ENCODE measurements at regions not wholly inside any gene's neighbourhood (a gene's known extent, or its start where the extent isn't known, plus 50 kb on each side); places are given as distances from the start of the nearest gene placed in this dataset.
A peak's percentile ranks its signal among the peaks of the same experiment; 100 is the strongest.
"Not testable (repeated sequence)": the region's sequence is repeated elsewhere in the genome, so short reads cannot be mapped to it uniquely, and the experiment has no call there.

DNA sequence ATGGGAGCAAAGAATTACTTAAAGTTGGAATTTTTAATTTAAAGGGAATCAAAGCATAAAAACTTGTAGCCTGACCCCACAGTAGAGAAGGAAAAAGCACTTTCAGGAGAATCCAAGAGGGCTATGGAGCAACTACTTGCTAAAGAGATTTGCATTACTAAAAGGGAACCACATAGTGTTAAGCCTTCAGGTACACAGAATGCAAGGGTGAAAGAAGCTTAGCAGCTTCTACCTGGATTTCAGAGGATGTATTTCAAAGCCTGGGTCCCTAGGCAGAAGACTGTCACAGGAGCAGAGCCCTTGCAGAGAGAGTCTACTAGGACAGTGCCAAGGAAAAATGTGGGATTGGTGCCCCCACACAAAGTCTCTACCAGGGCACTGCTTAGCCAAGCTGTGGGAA lies 575.0 kb downstream of the GBE1 start:
- no peak for DNase-seq (ENCODE audit: low spot score)

DNA sequence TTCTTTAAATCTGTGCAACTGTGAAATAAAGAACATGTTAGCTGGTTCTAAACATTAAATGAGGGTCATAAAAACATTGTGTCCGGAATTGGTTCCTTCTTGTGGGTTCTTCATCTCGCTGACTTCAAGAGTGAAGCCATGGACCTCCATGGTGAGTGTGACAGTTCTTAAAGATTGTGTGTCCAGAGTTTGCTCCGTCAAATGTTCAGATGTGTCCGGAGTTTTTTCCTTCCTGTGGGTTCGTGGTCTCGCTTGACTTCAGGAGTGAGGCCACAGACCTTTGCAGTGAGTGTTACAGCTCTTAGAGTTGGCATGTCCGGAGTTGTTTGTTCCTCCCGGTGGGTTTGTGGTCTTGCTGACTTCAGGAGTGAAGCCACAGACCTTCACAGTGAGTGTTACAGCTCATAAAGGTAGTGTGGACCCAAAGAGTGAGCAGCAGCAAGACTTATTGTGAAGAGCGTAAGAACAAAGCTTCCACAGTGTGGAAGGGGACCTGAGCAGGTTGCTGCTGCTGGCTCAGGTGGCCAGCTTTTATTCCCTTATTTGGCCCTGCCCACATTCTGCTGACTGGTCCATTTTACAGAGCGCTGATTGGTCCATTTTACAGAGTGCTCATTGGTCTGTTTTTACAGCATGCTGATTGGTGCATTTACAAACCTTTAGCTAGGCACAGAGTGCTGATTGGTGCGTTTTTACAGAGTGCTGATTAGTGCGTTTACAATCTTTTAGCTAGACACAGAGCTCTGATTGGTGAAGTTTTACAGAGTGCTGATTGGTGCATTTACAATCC lies 579.2 kb downstream of the GBE1 start:
- DNase-seq (ENCODE audit: low spot score): not testable (repeated sequence)

DNA sequence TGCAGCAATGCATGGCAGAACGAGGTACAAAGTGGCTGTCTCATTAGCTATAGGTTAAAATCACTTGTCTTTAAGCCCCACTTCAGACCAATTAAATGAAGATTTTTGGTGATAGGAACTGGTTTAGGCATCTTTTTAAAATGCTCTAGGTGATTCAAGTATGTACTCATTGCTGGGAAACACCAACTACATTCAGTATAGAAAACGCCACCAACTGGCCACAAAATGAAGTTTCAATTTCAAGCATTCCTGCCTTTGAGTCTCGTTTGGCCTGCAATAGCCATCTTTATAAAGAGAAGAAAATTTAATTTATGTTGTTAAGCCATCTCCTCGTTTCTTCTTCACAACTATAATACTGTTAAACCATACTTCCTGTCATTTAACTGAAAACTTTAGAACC lies 587.9 kb downstream of the GBE1 start:
- peak; percentile 10 for DNase-seq (ENCODE audit: low spot score)

DNA sequence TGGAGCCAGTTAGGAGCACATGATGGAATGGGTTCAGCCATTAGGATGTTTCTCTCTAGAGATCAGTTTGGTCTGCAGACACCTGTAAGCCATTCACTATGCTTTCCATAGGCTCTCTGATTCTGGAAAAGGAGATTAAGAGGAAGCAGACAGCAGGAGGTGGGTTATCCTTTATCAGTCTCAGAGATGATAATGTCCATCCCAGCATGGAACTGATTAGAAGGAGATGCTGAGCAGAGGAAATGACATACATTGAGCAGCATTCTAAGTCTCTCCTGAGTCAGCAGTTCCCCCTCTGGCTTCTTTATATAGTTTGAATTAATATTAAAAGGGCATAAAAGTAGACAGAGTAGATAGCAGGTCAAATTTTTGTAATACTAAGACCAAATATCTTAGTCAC lies 591.1 kb downstream of the GBE1 start:
- DNase-seq (ENCODE audit: low spot score): no peak

DNA sequence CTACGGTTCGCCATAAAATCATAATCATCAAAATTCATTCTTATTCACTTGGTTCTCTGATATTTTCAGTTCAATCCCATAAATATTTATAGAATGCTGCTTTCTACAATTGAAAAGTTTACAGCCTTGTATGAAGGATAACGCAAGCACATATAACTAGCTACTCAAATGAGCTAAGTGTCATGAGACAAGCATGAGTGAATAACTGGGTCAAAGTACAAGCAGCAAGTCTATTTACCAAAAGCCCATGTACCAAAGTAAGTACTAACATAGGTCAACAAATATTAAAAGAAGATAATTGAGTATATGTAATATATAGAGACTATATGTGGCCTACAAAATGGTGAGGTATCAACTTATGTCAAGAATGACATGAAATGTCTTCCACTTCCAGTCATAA lies 596.6 kb downstream of the GBE1 start:
- no peak for DNase-seq (ENCODE audit: low spot score)

DNA sequence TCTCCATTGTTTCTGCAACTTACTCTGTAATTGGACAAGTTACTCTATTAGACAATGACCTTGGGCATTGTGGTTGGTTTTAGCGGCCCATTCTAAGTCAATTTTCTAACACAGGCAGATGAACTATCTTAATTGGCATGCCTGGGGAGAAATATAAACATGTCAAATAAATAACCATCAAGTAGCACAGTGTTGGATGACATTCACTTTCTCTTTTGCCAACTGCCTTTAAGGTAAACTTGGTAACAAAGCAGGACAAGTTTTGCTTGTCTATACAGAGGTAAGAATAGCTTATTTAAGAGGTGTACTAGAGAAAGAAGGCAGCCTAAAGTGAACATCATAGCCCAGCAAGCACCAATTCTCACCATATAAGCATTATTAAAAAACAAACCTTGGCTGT lies 599.6 kb downstream of the GBE1 start:
- DNase-seq (ENCODE audit: low spot score): no peak

DNA sequence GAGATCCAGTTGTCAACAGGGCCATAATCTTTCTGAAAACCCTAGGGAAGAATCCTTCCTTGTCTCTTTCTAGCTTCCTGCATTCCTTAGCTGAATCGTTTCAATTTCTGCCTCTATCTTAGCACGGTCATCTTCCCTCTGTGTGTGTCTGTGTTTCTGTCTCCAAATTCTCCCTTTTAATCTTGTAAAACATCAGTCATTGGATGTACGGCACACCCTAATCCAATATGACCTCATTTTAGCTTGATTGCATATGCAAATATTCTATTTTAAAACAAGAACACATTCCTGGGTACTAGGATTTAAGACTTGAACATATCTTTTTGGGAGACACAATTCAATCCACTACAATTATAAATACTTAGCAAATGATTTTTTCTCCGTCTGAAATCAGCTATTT lies 600.3 kb downstream of the GBE1 start:
- no peak for DNase-seq (ENCODE audit: low spot score)

DNA sequence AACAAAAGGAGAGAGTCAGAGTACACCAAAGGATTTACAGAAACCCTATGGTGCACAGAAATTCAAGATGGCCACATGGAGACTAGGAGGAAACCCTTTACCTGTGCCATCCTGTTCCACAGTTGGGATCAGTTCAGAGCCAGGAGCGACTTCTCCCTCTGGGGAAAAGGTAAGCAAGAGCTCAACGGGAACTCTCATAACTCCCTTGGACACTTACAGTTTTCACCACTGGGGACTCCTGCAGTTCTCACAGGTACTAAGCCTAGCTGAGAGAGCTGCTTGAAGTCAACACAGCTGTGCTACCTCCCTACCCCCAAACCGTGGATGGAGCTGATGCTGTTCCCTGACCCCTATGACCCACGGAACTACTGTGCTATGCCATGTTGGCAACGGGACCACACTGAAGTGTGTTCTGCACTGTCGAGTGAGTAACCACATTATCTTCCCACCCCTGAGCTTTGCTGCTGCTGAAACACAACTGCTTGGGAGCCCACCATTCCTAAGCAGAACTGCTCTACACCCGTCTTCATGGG lies 606.8 kb downstream of the GBE1 start:
- no peak for DNase-seq (ENCODE audit: low spot score)

DNA sequence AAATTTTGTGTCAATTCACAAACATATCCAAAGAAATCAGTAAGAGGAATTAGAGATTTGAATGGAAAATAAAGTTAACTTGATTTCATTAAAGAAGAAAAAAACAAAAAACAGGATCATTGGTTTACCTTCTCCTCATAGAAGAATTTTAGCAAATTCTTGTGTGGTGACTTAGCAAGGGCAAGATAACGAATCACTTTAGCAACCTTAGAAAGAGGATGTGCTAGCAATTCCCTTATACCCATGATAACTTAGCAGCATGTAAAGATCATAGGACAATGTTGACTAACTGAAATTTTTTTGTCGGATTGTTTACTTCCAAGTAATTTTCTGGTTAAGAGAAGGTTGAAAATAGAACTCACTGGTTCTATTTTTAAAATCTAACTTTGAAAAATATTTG lies 609.3 kb downstream of the GBE1 start:
- DNase-seq (ENCODE audit: low spot score): no peak

DNA sequence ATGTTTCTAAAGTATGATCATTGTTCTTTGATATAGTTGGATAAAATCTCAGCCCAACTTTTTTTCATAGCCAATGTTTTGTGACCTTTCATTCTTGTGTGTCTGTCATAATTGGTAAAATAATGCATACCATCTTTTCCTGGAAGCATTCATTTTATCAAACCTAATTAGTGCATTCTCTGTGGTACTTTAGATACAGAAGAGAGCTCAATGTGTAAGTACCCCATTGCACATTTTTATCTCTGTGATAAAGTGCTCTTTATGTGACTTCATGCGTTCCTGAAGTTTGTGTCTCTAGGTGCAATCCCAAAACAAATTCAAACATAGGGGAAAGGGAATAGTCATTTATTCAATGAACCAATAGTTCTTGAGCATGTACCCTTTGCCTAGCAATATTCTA lies 628.5 kb downstream of the GBE1 start:
- DNase-seq (ENCODE audit: low spot score): no peak

DNA sequence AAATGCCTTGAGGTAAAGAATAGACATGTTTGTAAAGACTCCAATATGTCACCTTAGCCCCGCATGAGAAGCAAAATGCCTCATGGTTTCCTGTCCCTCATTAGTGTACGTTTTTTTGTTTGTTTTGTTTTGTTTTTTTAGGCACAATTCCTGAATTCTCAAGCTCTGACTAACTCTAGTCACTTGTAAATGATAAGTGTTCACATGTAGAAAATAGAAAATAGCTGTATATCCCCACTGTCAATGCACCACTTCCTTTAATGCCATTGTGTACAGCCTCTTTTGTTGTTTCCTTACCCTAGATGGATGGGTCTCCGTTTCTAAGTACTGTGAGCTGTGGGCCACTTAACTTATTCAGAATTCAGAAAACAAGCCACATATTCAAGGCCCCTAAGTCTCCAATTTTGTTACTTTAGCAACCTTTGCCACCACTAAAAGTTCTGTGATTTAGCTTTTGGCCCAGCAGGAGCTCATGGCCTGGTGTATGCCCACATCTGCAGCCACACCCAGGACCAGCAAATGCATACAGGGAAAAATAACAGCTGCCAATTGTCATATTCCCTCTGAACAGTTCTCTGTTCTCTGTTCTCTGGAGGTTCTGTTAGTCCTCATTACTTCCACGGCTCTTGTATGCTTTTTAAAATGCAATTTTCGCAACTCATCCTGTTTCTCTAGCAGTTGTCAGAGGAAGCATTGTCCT lies 655.5 kb downstream of the GBE1 start:
- DNase-seq (ENCODE audit: low spot score): no peak

DNA sequence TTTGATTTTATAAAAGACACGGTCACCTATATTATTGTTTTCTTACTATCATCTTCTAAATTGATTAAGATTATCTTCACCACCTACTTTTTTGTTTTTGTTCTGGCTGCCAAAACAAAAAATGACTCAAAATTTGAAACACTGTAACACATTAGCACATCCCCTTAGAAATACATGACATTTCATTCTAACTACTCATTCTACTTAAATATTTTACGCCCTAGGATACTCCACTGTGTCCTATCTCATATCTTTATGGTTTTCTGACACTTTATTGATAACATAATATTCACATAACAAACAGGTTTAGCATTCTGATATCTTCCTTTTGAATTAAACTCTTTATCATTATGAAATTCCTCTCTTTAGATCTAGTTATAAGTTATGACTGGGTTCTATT lies 656.2 kb downstream of the GBE1 start:
- no peak for DNase-seq (ENCODE audit: low spot score)

DNA sequence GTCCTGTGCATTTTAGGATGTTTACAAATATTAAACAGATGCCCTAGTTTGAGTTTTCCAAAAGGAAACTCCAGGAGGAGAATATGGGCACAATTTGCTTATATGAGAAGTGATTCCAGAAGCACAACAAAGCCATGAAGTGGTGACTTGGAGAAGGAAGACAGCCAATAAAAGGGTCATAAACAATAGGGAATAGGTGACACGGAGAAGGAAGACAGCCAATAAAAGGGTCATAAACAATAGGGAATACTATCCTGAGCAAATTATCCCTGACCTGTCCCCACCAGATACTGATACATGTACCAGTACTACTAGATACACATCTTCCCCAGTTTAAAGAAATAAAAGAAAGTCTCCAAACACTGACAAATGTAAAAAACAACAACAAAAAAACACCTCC lies 663.6 kb downstream of the GBE1 start:
- no peak for DNase-seq (ENCODE audit: low spot score)

DNA sequence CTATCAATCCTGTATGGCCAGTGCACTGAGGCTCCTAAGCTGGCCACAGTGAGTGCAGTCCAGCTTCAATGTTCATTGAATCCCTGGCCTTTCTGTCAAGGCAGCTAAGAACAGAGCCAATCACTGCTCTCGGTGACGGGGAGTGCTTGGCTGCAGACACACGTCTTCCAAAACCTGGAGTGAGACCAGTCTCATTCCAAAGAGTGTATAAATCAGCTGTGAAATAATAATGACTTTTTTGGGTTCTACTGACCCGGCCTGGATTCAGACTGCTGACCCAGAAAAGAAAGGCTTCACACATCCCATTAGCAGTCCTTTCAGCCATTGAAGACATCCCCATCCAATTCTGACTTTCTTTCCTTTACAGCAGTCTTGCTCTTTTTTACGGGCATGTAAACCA lies 665.5 kb downstream of the GBE1 start:
- DNase-seq (ENCODE audit: low spot score): no peak

DNA sequence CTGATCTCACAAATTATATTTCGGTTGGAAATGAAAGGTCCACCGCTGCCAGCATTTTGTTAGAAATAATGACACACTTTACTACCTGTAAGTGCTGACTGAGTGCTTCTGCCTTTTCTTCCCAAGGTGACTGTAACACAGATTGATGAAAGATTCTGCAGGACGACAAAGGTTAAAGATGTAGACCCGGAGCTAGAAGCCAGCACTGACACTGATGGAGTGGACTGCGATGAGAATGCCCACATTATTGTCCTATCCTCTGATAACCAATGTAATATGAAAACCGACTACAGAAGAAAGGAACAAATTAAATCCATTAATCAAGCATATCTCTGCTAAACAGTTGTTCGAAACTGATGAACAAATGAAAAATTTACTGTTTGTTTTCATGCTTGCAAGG lies 666.5 kb downstream of the GBE1 start:
- DNase-seq (ENCODE audit: low spot score): no peak

DNA sequence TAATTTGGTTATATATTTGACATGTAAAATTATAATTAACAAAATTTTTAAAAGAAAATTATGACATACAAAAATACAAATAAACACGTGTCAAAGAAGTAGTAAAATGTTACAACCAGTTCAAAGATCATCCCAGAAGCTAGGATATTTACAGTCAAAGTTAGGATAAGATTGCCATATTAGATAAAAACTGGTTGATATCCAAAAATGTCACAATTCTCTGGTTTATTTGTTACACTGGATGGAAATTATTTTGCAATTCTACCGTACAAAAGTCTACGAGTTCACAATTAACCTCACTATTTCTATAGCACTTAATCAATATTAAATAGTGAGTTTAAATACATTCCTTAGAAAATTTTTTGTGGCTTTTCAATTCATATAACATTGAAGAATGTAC lies 673.8 kb downstream of the GBE1 start:
- DNase-seq (ENCODE audit: low spot score): no peak

DNA sequence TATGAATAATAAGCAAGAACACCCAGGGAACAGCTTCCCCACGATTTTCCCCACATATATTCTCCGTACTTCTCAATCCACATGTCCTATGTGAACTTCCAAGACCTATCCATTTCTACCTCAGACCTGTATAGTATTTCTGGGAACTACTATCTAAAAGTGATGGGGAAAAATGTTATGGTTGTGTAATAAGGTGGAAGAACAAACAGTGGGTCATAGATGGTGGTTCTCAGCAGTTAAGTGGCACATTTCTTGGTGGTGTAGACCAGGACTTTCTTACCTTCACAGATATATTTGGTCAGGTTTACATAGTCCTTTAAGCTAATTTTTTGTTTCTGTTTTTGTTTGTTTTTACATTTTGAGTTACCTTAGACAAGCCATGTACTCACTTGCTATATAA lies 675.1 kb downstream of the GBE1 start:
- DNase-seq (ENCODE audit: low spot score): no peak

DNA sequence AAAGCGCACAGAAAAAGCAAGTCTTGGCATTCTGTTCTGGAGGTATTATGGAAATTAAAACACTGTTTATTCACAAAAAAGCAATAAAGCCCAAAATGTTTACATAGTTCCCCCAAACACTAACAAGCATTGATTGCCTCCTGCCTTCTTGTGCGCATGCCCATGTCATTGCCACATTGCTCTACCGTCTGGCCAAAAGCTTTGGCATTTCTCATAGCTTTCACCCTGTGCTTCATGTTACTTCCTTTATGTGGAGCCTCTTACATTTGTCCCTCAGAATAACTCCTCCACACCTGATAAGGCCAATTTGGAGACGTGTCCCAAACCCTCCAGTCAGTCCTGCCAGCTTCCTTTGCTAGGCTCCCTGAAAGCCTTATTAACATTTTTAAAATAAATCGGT lies 680.8 kb downstream of the GBE1 start:
- no peak for DNase-seq (ENCODE audit: low spot score)

DNA sequence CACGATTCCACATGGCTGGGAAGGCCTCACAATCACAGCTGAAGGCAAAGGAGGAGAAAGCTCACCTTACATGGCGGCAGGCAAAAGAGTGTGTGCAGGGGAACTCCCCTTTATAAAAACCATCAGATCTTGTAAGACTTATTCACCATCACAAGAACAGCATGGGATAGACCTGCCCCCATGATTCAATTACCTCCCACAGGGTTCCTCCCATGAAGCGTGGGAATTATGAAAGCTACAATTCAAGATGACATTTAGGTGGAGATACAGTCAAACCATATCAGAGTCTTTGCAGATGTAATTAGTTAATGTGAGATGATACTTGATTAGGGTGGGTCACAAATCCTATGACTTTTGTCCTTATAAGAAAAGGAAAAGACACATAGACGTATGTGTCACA lies 688.9 kb downstream of the GBE1 start:
- no peak for DNase-seq (ENCODE audit: low spot score)

DNA sequence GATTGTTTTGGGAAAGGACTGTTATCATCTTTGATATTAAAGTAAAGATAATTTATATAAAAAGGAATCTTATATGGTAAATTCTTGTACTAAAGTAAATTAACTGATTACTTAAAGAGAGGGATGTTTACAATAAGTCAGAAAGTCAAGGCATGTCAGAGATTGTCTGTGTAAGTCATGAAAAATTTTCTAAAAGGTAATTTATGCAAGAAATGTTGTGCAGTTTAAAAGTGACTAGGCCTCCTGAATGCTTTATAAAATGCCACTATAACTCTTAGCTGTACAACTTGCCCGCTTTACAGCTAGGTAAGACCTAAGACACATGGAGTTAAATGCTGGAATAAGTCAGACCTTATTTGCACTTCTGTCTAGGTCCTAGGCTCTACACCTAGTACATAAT lies 692.9 kb downstream of the GBE1 start:
- DNase-seq (ENCODE audit: low spot score): no peak

DNA sequence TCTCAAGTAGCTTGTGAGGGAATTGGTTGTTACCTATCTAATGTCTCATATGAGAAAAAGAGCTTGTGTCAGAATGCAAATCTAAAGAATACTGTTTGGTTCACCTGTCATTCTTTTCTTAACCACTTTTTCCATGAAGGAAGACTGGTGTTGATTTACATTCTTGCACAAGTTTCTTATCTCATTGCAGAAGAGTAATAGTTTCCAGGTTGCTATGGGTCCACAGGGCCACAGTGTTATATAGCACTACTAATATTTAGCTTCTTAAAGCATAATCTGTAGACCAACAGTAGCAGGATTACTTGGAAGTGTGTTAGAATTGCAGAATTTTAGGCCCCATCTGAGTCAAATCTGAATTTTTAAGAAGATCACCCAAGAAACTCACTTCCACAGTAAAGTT lies 697.5 kb downstream of the GBE1 start:
- no peak for DNase-seq (ENCODE audit: low spot score)

DNA sequence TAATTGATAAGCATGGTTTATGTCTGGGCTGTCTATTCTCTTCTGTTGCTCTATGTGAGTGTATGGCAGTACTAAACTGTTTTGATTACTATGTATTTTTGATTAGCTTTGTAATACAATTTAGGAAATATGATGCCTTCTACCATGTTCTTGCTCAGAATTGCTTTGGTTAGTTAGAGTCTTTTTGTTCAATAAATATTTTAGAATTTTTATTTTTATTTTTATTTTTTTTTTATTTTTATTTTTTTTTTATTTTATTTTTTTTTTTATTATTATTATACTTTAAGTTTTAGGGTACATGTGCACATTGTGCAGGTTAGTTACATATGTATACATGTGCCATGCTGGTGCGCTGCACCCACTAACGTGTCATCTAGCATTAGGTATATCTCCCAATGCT lies 710.3 kb downstream of the GBE1 start:
- DNase-seq (ENCODE audit: low spot score): not testable (repeated sequence)

DNA sequence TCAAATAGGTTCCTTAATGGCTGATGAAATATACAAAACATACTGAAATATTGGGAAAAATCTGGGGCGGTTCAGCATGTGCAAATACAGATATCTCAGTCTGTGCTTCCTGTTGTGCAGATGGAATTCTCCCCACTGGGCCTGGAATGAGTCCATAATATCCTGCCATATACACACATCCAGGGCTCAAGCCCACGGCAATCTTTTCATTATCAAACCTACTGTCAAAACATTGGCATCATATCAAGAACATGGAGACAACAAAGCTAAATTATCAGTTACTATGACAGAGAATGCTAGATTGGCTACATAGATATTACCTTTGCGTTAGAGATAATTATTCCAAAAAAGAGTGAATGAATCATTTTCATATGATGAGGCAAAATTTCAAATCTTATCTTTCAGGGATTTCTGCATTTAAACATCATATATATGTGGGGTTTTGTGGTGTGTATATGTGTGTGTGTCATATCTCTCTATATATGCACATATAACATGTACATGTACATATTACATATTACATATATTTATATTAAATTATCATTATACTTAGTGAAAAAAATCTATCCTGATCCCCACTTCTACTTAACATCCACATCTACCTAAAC lies 713.3 kb downstream of the GBE1 start:
- no peak for DNase-seq (ENCODE audit: low spot score)
